Loucy (cell line): ENCODE measurements at regions not wholly inside any gene's neighbourhood (a gene's known extent, or its start where the extent isn't known, plus 50 kb on each side); places are given as distances from the start of the nearest gene placed in this dataset.

Source experiments
- H2AFZ ChIP-seq: fragments of 200-600 bp; sonication (generic); 2 replicates; pipeline ENCODE4 v1.6.0; 2016; ENCODE audit warnings: antibody characterized with exemption, mild to moderate bottlenecking, low read length, moderate library complexity
- H3F3A ChIP-seq: fragments of 200-600 bp; 2 replicates; pipeline ENCODE4 v1.6.0; 2016; ENCODE audit warnings: antibody characterized with exemption, low read depth, mild to moderate bottlenecking
- H3K27me3 ChIP-seq: fragments of 200-600 bp; sonication (generic); 2 replicates; pipeline ENCODE4 v1.6.1; 2014; ENCODE audit warnings: low read length, mild to moderate bottlenecking; ENCODE audit not compliant: insufficient read depth, poor library complexity, severe bottlenecking
- H3K36me3 ChIP-seq: fragments of 200-600 bp; sonication (generic); 2 replicates; pipeline ENCODE4 v1.6.1; 2016; ENCODE audit warnings: low read length; ENCODE audit not compliant: insufficient read depth
- H3K4me1 ChIP-seq: fragments of 200-600 bp; sonication (generic); 2 replicates; pipeline ENCODE4 v1.5.1; 2014; ENCODE audit warnings: low read length, mild to moderate bottlenecking; ENCODE audit not compliant: insufficient read depth, poor library complexity, severe bottlenecking
- H3K4me2 ChIP-seq: fragments of 200-600 bp; sonication (generic); 2 replicates; pipeline ENCODE4 v1.6.0; 2014; ENCODE audit warnings: antibody characterized with exemption, low read length, low read depth, mild to moderate bottlenecking; ENCODE audit not compliant: poor library complexity, severe bottlenecking
- H3K4me3 ChIP-seq: fragments of 200-600 bp; sonication (generic); 2 replicates; pipeline ENCODE4 v1.5.1; 2014; ENCODE audit warnings: low read length, mild to moderate bottlenecking, mixed read lengths; ENCODE audit not compliant: poor library complexity, severe bottlenecking
- H3K79me2 ChIP-seq: fragments of 200-600 bp; sonication (generic); 2 replicates; pipeline ENCODE4 v1.6.1; 2014; ENCODE audit warnings: low read length; ENCODE audit not compliant: insufficient read depth
- H3K9ac ChIP-seq: fragments of 200-600 bp; sonication (generic); 2 replicates; pipeline ENCODE4 v1.6.0; 2014; ENCODE audit warnings: mild to moderate bottlenecking, low read depth, low read length, moderate library complexity; ENCODE audit not compliant: poor library complexity, severe bottlenecking
- H3K9me2 ChIP-seq: fragments of 200-600 bp; sonication (generic); replicated peaks from 2 replicates; pipeline ENCODE4 v1.6.1; 2016; ENCODE audit warnings: low read depth, low read length, mixed read lengths
- H3K9me3 ChIP-seq: fragments of 200-600 bp; sonication (generic); 2 replicates; pipeline ENCODE4 v1.6.1; 2014; ENCODE audit warnings: mild to moderate bottlenecking, antibody characterized with exemption, low read length, low read depth; ENCODE audit not compliant: insufficient read depth
- H4K20me1 ChIP-seq: fragments of 200-600 bp; sonication (generic); 2 replicates; pipeline ENCODE4 v1.6.0; 2014; ENCODE audit warnings: antibody characterized with exemption, low read length, mild to moderate bottlenecking; ENCODE audit not compliant: insufficient read depth, poor library complexity, severe bottlenecking
- CTCF ChIP-seq: fragments of 200-600 bp; sonication (generic); conservative IDR thresholded peaks from 2 replicates; pipeline ENCODE4 v1.5.1; 2014; ENCODE audit warnings: mild to moderate bottlenecking, antibody characterized with exemption, low read length
- EZH2phosphoT487 ChIP-seq: fragments of 200-600 bp; IDR thresholded peaks from 2 replicates; pipeline ENCODE4 v1.6.1; 2018; ENCODE audit warnings: antibody characterized with exemption, mild to moderate bottlenecking, moderate library complexity, borderline replicate concordance

GRCh38 chr3:59152943-59153342 is 103.1 kb upstream of the CFAP20DC start:
- no peak overlapping the region for H3K4me2 ChIP-seq
- H3K27me3 ChIP-seq = no peaks in the 10 kb centered on the region
- H2AFZ ChIP-seq = no peak overlapping the region
- H3K4me1 ChIP-seq = no peaks in the 10 kb centered on the region
- H3K4me3 ChIP-seq = no peak overlapping the region
- H3K9ac ChIP-seq = no peak overlapping the region
- 0 out of 2 replicates have a peak, but pooled peaks cover under 1% of the 10 kb centered on the region for H3K9me3 ChIP-seq
- no peaks in the 10 kb centered on the region for H3K79me2 ChIP-seq
- H3K9me2 ChIP-seq = no peaks in the 10 kb centered on the region
- H3F3A ChIP-seq = no peaks in the 10 kb centered on the region
- TF ChIP-seq CTCF = no peak
- TF ChIP-seq EZH2phosphoT487 = no peak
- H3K36me3 ChIP-seq = no peaks in the 10 kb centered on the region
- H4K20me1 ChIP-seq = no peaks in the 10 kb centered on the region

GRCh38 chr3:59150039-59150438 is 100.2 kb upstream of the CFAP20DC start:
- Histone ChIP-seq H3K27me3 (no peaks in the 10 kb centered on the region), H3K79me2 (no peaks in the 10 kb centered on the region), H4K20me1 (no peaks in the 10 kb centered on the region), H3K36me3 (no peaks in the 10 kb centered on the region), H3K9me3 (peaks cover 6% of the 10 kb centered on the region; the same call in 1 of the 2 replicates), H2AFZ (0 out of 2 replicates have a peak overlapping the region, but pooled peaks have one; percentile 22), H3F3A (no peaks in the 10 kb centered on the region), H3K4me1 (no peaks in the 10 kb centered on the region), H3K9me2 (no peaks in the 10 kb centered on the region), H3K4me3 (no peak overlapping the region), H3K4me2 (no peak overlapping the region), H3K9ac (no peak overlapping the region)
- TF ChIP-seq EZH2phosphoT487 = no peak
- TF ChIP-seq CTCF = no peak

- no peaks in the 10 kb centered on the region for H3K79me2 ChIP-seq
- H3K9ac ChIP-seq = no peak overlapping the region
- H3K36me3 ChIP-seq = no peaks in the 10 kb centered on the region
- H3F3A ChIP-seq = no peaks in the 10 kb centered on the region
- H2AFZ ChIP-seq = no peak overlapping the region
- no peaks in the 10 kb centered on the region for H3K4me1 ChIP-seq
- peaks cover 6% of the 10 kb centered on the region; the same call in 1 of the 2 replicates for H3K9me3 ChIP-seq
- TF ChIP-seq EZH2phosphoT487 (no peak), CTCF (no peak)
- no peak overlapping the region for H3K4me3 ChIP-seq
- no peaks in the 10 kb centered on the region for H3K9me2 ChIP-seq
- H3K27me3 ChIP-seq = no peaks in the 10 kb centered on the region
- no peaks in the 10 kb centered on the region for H4K20me1 ChIP-seq
- no peak overlapping the region for H3K4me2 ChIP-seq
These were observed 99.3 kb upstream of the CFAP20DC start for GRCh38 chr3:59149166-59149565.
